ENCODE measurements at regions not wholly inside any gene's neighbourhood (a gene's known extent, or its start where the extent isn't known, plus 50 kb on each side); places are given as distances from the start of the nearest gene placed in this dataset.

GRCh38 chr5:89292487-89292886 is 409.5 kb upstream of the MEF2C start:
- Histone ChIP-seq H3K9me3 (ENCODE audit: low read length) (no peaks in the 10 kb centered on the region), H3K79me2 (replicated peaks; ENCODE audit: insufficient read depth, low read length) (no peaks in the 10 kb centered on the region), H3K4me2 (ENCODE audit: low read length) (no peak overlapping the region)

GRCh38 chr5:89289604-89290003 is 406.6 kb upstream of the MEF2C start:
- H3K9ac ChIP-seq (ENCODE audit: low read length): no peak overlapping the region
- no peaks in the 10 kb centered on the region for H3K9me3 ChIP-seq (ENCODE audit: low read length)
- no peaks in the 10 kb centered on the region for H3K36me3 ChIP-seq (ENCODE audit: insufficient read depth, low read length)
- no peaks in the 10 kb centered on the region for H3K79me2 ChIP-seq (replicated peaks; ENCODE audit: insufficient read depth, low read length)
- H2AFZ ChIP-seq (ENCODE audit: low read depth, low read length): no peak overlapping the region
- H3K4me3 ChIP-seq (ENCODE audit: low read length): no peak overlapping the region
- no peak overlapping the region for H3K27ac ChIP-seq (ENCODE audit: low read length)
- H3K4me2 ChIP-seq (ENCODE audit: low read length): no peak overlapping the region
- H3K27me3 ChIP-seq (ENCODE audit: insufficient read depth, low read depth, low read length): no peaks in the 10 kb centered on the region
- no peaks in the 10 kb centered on the region for H3F3A ChIP-seq (ENCODE audit: insufficient read depth, low read length, poor library complexity, severe bottlenecking)
- no peaks in the 10 kb centered on the region for H3K9me2 ChIP-seq (ENCODE audit: insufficient read depth, low read length)
- no peaks in the 10 kb centered on the region for H4K20me1 ChIP-seq (ENCODE audit: insufficient read depth)
- TF ChIP-seq CTCF (IDR thresholded peaks at IDR 0.05; ENCODE audit: poor library complexity, severe bottlenecking): no peak
- TF ChIP-seq MXI1 (conservative IDR thresholded peaks at IDR 0.05; ENCODE audit: poor library complexity, severe bottlenecking): no peak
- no peak for TF ChIP-seq RAD21 (conservative IDR thresholded peaks at IDR 0.05)
- no peak for TF ChIP-seq EP300 (conservative IDR thresholded peaks at IDR 0.05; ENCODE audit: poor library complexity, severe bottlenecking)
- no peak for TF ChIP-seq POLR2AphosphoS5 (IDR thresholded peaks at IDR 0.05)
- no peak for TF ChIP-seq EZH2 (IDR thresholded peaks at IDR 0.05; ENCODE audit: borderline replicate concordance, insufficient read depth, low read length, poor library complexity, severe bottlenecking)
- TF ChIP-seq REST (IDR thresholded peaks at IDR 0.05; ENCODE audit: borderline replicate concordance): no peak

More at GRCh38 chr5:89292487-89292886, 409.5 kb upstream of the MEF2C start:
- no peak overlapping the region for H3K4me3 ChIP-seq (ENCODE audit: low read length)
- no peaks in the 10 kb centered on the region for H3K36me3 ChIP-seq (ENCODE audit: insufficient read depth, low read length)
- H2AFZ ChIP-seq (ENCODE audit: low read depth, low read length): no peak overlapping the region
- H3K27ac ChIP-seq (ENCODE audit: low read length): no peak overlapping the region
- no peaks in the 10 kb centered on the region for H3K9me2 ChIP-seq (ENCODE audit: insufficient read depth, low read length)
- no peak overlapping the region for H3K9ac ChIP-seq (ENCODE audit: low read length)
- H3F3A ChIP-seq (ENCODE audit: insufficient read depth, low read length, poor library complexity, severe bottlenecking): no peaks in the 10 kb centered on the region
- H4K20me1 ChIP-seq (ENCODE audit: insufficient read depth): no peaks in the 10 kb centered on the region
- TF ChIP-seq SMC3 (conservative IDR thresholded peaks at IDR 0.05; ENCODE audit: poor library complexity) (no peak), POLR2AphosphoS5 (IDR thresholded peaks at IDR 0.05) (no peak), CTCF (IDR thresholded peaks at IDR 0.05; ENCODE audit: poor library complexity, severe bottlenecking) (no peak), TAF1 (IDR thresholded peaks at IDR 0.05; ENCODE audit: low read depth) (no peak), MXI1 (conservative IDR thresholded peaks at IDR 0.05; ENCODE audit: poor library complexity, severe bottlenecking) (no peak), REST (IDR thresholded peaks at IDR 0.05; ENCODE audit: borderline replicate concordance) (no peak), EP300 (conservative IDR thresholded peaks at IDR 0.05; ENCODE audit: poor library complexity, severe bottlenecking) (no peak), EZH2 (IDR thresholded peaks at IDR 0.05; ENCODE audit: borderline replicate concordance, insufficient read depth, low read length, poor library complexity, severe bottlenecking) (no peak), RAD21 (conservative IDR thresholded peaks at IDR 0.05) (no peak)
- no peaks in the 10 kb centered on the region for H3K27me3 ChIP-seq (ENCODE audit: insufficient read depth, low read depth, low read length)

All from neural cell (in vitro differentiated cells).